ENCODE measurements at regions not wholly inside any gene's neighbourhood (a gene's known extent, or its start where the extent isn't known, plus 50 kb on each side); places are given as distances from the start of the nearest gene placed in this dataset.

Small RNA genes lying in the stretch of these regions (small RNA-seq; reads per million reads assigned to genes)
- 0 reads per million in 4 donors for gene Z96811.1
